ENCODE measurements at regions not wholly inside any gene's neighbourhood (a gene's known extent, or its start where the extent isn't known, plus 50 kb on each side); places are given as distances from the start of the nearest gene placed in this dataset.
"Not testable (repeated sequence)": the region's sequence is repeated elsewhere in the genome, so short reads cannot be mapped to it uniquely, and the experiment has no call there.

DNA sequence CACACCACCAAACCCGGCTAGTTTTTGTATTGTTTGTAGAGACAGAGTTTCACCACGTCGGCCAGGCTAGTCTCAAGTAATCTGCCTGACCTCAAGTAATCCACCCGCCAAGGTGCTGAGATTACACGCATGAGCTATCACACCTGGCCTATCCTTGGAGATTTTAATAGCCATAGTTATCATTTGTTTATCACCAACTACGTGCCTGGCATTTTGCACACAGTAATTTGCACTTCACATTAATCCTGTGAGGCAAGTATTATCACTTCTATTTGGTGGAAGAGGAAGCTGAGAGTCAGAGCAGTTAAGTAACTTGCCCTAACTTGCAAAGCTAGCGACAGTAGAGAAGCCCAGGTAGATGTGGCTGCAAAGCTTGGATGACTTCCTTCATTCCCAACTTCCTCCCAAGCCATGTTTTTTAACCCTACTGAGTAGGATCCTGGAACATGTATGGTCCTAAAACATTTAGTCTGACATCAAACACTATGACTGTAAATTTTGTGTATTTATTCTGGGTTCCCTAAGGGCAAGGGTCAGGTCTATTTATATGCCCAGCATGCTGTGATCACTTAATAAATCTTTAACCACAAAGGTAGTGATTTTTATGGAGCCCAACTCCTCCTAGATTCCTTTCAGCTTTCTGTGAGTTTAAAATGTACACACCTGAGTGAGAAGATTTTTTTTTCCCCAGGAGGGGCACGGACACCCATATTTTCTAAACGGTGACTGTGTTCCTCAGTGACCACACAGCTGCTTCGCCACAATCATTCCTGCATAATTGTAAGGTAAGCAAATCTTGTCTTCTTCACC is 100.2 kb upstream of the RAI14 start:
- TF ChIP-seq, protein P1, sequence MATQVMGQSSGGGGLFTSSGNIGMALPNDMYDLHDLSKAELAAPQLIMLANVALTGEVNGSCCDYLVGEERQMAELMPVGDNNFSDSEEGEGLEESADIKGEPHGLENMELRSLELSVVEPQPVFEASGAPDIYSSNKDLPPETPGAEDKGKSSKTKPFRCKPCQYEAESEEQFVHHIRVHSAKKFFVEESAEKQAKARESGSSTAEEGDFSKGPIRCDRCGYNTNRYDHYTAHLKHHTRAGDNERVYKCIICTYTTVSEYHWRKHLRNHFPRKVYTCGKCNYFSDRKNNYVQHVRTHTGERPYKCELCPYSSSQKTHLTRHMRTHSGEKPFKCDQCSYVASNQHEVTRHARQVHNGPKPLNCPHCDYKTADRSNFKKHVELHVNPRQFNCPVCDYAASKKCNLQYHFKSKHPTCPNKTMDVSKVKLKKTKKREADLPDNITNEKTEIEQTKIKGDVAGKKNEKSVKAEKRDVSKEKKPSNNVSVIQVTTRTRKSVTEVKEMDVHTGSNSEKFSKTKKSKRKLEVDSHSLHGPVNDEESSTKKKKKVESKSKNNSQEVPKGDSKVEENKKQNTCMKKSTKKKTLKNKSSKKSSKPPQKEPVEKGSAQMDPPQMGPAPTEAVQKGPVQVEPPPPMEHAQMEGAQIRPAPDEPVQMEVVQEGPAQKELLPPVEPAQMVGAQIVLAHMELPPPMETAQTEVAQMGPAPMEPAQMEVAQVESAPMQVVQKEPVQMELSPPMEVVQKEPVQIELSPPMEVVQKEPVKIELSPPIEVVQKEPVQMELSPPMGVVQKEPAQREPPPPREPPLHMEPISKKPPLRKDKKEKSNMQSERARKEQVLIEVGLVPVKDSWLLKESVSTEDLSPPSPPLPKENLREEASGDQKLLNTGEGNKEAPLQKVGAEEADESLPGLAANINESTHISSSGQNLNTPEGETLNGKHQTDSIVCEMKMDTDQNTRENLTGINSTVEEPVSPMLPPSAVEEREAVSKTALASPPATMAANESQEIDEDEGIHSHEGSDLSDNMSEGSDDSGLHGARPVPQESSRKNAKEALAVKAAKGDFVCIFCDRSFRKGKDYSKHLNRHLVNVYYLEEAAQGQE (IDR thresholded peaks at IDR 0.05; ENCODE audit: insufficient replicate concordance, low read depth) = no peak
- TF ChIP-seq, protein P2, sequence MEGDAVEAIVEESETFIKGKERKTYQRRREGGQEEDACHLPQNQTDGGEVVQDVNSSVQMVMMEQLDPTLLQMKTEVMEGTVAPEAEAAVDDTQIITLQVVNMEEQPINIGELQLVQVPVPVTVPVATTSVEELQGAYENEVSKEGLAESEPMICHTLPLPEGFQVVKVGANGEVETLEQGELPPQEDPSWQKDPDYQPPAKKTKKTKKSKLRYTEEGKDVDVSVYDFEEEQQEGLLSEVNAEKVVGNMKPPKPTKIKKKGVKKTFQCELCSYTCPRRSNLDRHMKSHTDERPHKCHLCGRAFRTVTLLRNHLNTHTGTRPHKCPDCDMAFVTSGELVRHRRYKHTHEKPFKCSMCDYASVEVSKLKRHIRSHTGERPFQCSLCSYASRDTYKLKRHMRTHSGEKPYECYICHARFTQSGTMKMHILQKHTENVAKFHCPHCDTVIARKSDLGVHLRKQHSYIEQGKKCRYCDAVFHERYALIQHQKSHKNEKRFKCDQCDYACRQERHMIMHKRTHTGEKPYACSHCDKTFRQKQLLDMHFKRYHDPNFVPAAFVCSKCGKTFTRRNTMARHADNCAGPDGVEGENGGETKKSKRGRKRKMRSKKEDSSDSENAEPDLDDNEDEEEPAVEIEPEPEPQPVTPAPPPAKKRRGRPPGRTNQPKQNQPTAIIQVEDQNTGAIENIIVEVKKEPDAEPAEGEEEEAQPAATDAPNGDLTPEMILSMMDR (IDR thresholded peaks at IDR 0.05; ENCODE audit: insufficient read depth, low read length) = no peak
- TF ChIP-seq SPI1 (IDR thresholded peaks at IDR 0.05; ENCODE audit: borderline replicate concordance, low read depth) (no peak), GABPA (IDR thresholded peaks at IDR 0.05; ENCODE audit: low read depth) (no peak), POLR2AphosphoS5 (IDR thresholded peaks at IDR 0.05; ENCODE audit: low read depth) (no peak)
- Histone ChIP-seq H3K27ac (replicated peaks) (no peak overlapping the region), H3K4me3 (replicated peaks; ENCODE audit: insufficient read depth, low read length) (no peak overlapping the region), H3K27me3 (ENCODE audit: insufficient read depth, poor library complexity, severe bottlenecking) (peaks cover 2% of the 10 kb centered on the region)
- DNase-seq (ENCODE audit: low read depth in 1 of 2, low spot score in 1 of 2) = no peak

DNA sequence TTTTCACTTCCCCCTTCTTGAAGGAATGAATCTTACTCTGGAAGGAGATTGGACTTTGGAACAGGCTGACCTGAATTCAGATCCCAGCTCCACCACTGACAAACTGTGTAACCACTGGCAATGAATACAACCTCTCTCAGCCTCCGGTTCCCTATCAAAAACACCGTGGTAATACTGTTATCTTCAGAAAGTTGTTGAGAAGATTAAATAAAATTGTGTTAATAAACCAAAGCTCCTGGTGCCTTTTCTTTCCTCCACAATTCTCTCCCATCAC is 99.7 kb upstream of the RAI14 start:
- TF ChIP-seq GABPA (IDR thresholded peaks at IDR 0.05; ENCODE audit: low read depth) (no peak), POLR2AphosphoS5 (IDR thresholded peaks at IDR 0.05; ENCODE audit: low read depth) (no peak), SPI1 (IDR thresholded peaks at IDR 0.05; ENCODE audit: borderline replicate concordance, low read depth) (no peak)
- TF ChIP-seq, protein P1 (IDR thresholded peaks at IDR 0.05; ENCODE audit: insufficient replicate concordance, low read depth) = no peak
- TF ChIP-seq, protein P2 (IDR thresholded peaks at IDR 0.05; ENCODE audit: insufficient read depth, low read length) = no peak
- no peak overlapping the region for H3K27ac ChIP-seq (replicated peaks)

DNA sequence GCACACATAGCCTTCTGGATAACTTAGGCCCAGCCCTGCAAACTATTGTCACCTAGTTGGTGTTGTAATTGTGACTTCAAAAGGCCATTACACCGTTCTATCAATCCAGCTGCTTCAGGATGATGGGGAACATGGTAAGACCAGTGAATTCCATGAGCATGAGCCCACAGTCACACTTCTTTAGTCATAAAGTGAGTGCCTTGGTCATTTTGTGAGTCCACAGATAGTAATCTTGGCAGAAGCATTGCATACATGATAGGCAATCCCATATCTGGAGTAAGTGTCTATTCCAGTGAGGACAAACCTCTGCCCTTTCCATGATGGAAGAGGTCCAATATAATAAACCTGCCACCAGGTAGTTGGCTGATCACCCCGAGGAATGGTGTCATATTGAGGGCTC is 94.5 kb upstream of the RAI14 start:
- H3K27me3 ChIP-seq (ENCODE audit: insufficient read depth, poor library complexity, severe bottlenecking); H3K27ac ChIP-seq (replicated peaks); DNase-seq (ENCODE audit: low read depth in 1 of 2, low spot score in 1 of 2); H3K4me3 ChIP-seq (replicated peaks; ENCODE audit: insufficient read depth, low read length): not testable (repeated sequence)

More for the DNA sequence above, 99.7 kb upstream of the RAI14 start:
- DNase-seq (ENCODE audit: low read depth in 1 of 2, low spot score in 1 of 2) = no peak
- Histone ChIP-seq H3K27me3 (ENCODE audit: insufficient read depth, poor library complexity, severe bottlenecking) (peaks cover 2% of the 10 kb centered on the region), H3K4me3 (replicated peaks; ENCODE audit: insufficient read depth, low read length) (no peak overlapping the region)

DNA sequence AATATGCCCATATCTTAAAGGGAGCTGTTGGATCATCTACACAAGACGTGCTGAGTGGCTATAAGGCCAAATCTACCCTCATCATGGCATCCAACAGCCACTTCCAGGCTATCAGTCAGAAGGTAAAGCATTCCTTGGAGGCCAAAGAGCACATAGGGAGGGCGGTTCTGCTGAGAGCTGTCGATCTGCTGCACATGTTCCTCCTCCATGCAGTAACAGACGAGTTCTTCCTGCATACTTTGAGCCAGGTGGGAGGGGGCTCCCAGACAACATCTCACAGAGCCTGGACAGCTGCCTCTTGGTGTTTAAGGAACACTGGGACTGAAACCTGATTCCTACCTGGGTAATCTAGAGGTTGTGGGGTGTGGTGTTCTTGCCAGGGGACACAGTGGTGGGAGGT is 93.3 kb upstream of the RAI14 start:
- no peak overlapping the region for H3K4me3 ChIP-seq (replicated peaks; ENCODE audit: insufficient read depth, low read length)
- no peak for DNase-seq (ENCODE audit: low read depth in 1 of 2, low spot score in 1 of 2)
- no peaks in the 10 kb centered on the region for H3K27me3 ChIP-seq (ENCODE audit: insufficient read depth, poor library complexity, severe bottlenecking)
- TF ChIP-seq GABPA (IDR thresholded peaks at IDR 0.05; ENCODE audit: low read depth) (no peak), SPI1 (IDR thresholded peaks at IDR 0.05; ENCODE audit: borderline replicate concordance, low read depth) (no peak), POLR2AphosphoS5 (IDR thresholded peaks at IDR 0.05; ENCODE audit: low read depth) (no peak)
- TF ChIP-seq, protein P1 (IDR thresholded peaks at IDR 0.05; ENCODE audit: insufficient replicate concordance, low read depth) = no peak
- TF ChIP-seq, protein P2 (IDR thresholded peaks at IDR 0.05; ENCODE audit: insufficient read depth, low read length) = no peak
- no peak overlapping the region for H3K27ac ChIP-seq (replicated peaks)

All from HL-60 (cell line).